GM19351 (cell line): ENCODE measurements at regions not wholly inside any gene's neighbourhood (a gene's known extent, or its start where the extent isn't known, plus 50 kb on each side); places are given as distances from the start of the nearest gene placed in this dataset.

Experiments
- ATAC-seq: cut with Tn5 transposase; IDR thresholded peaks from one replicate; pipeline ENCODE4 v1.9.1; 2021; ENCODE audit warnings: mild to moderate bottlenecking, moderate library complexity; ENCODE audit not compliant: unreplicated experiment

- ATAC-seq = no peak
Measured at GRCh38 chr2:107020392-107020791, 134.4 kb upstream of the ST6GAL2 start.

- no peak for ATAC-seq
Measured at GRCh38 chr2:107024269-107024668, 138.3 kb upstream of the ST6GAL2 start.

GRCh38 chr2:107025291-107025857 lies 139.4 kb upstream of the ST6GAL2 start:
- ATAC-seq = no peak

GRCh38 chr2:107025869-107026380 lies 140.0 kb upstream of the ST6GAL2 start:
- ATAC-seq = no peak

GRCh38 chr2:107027205-107027604 lies 141.2 kb upstream of the ST6GAL2 start:
- ATAC-seq = no peak

- ATAC-seq = no peak
Measured at GRCh38 chr2:107027810-107028209, 141.8 kb upstream of the ST6GAL2 start.

- ATAC-seq = no peak
Measured at GRCh38 chr2:107028661-107029060, 142.7 kb upstream of the ST6GAL2 start.

- ATAC-seq = no peak
Measured at GRCh38 chr2:107036293-107036692, 150.3 kb upstream of the ST6GAL2 start.

GRCh38 chr2:107062173-107062572 lies 176.2 kb upstream of the ST6GAL2 start:
- ATAC-seq = no peak

GRCh38 chr2:107062599-107063220 lies 176.7 kb upstream of the ST6GAL2 start:
- no peak for ATAC-seq

GRCh38 chr2:107063228-107063627 lies 177.3 kb upstream of the ST6GAL2 start:
- ATAC-seq = no peak

- no peak for ATAC-seq
Measured at GRCh38 chr2:107064750-107065149, 178.8 kb upstream of the ST6GAL2 start.

- ATAC-seq = no peak
Measured at GRCh38 chr2:107068069-107068916, 182.3 kb upstream of the ST6GAL2 start.

- ATAC-seq = no peak
Measured at GRCh38 chr2:107069890-107070289, 183.9 kb upstream of the ST6GAL2 start.

- no peak for ATAC-seq
Measured at GRCh38 chr2:107072150-107072940, 186.4 kb upstream of the ST6GAL2 start.

- no peak for ATAC-seq
Measured at GRCh38 chr2:107078584-107078983, 192.6 kb upstream of the ST6GAL2 start.

GRCh38 chr2:107086497-107086896 lies 200.5 kb upstream of the ST6GAL2 start:
- no peak for ATAC-seq

GRCh38 chr2:107088156-107088555 lies 202.2 kb upstream of the ST6GAL2 start:
- ATAC-seq = no peak

GRCh38 chr2:107091163-107091864 lies 205.3 kb upstream of the ST6GAL2 start:
- ATAC-seq = no peak

- ATAC-seq = no peak
Measured at GRCh38 chr2:107093426-107093957, 207.5 kb upstream of the ST6GAL2 start.
